Brain microvascular endothelial cell (primary cell): ENCODE measurements at regions not wholly inside any gene's neighbourhood (a gene's known extent, or its start where the extent isn't known, plus 50 kb on each side); places are given as distances from the start of the nearest gene placed in this dataset.

Source experiments
- DNase-seq: peaks from one replicate; pipeline ENCODE4 v3.0.0-alpha.2; 2020
- H3K27ac ChIP-seq: fragments of 250-450 bp; sonication (Bioruptor Pico); 2 replicates; pipeline ENCODE4 v1.5.1; 2020; ENCODE audit warnings: mild to moderate bottlenecking, moderate library complexity
- H3K27me3 ChIP-seq: fragments of 250-450 bp; sonication (Bioruptor Pico); replicated peaks from 2 replicates; pipeline ENCODE4 v1.5.1; 2020; ENCODE audit warnings: mild to moderate bottlenecking
- H3K36me3 ChIP-seq: fragments of 250-450 bp; sonication (Bioruptor Pico); replicated peaks from 2 replicates; pipeline ENCODE4 v1.5.1; 2020; ENCODE audit warnings: mild to moderate bottlenecking
- H3K4me3 ChIP-seq: 2 replicates; pipeline ENCODE4 v1.5.1; 2011; ENCODE audit warnings: low read depth, mild to moderate bottlenecking, control low read depth, low read length, moderate library complexity
- CTCF ChIP-seq: IDR thresholded peaks from 2 replicates; pipeline ENCODE4 v1.5.1; 2011; ENCODE audit warnings: low read depth, mild to moderate bottlenecking, moderate library complexity, low read length, control low read depth, inconsistent platforms; ENCODE audit errors: missing control alignments
- in situ Hi-C: cut with HindIII; loops from 2 replicates; pipeline ENCODE4 v1.10.0; 2017; ENCODE audit warnings: low sequenced_read_pairs, low pct_ligation_motif_present

- Histone ChIP-seq H3K4me3 (no peak overlapping the region), H3K27me3 (no peaks in the 10 kb centered on the region), H3K27ac (no peak overlapping the region), H3K36me3 (no peaks in the 10 kb centered on the region)
- in situ Hi-C loops, result no loop called here
- TF ChIP-seq CTCF, result no peak
- DNase-seq, result no peak
Measured at GRCh38 chr2:37425408-37425807, 81.0 kb downstream of the QPCT start.

- no peak overlapping the region for H3K4me3 ChIP-seq
- TF ChIP-seq CTCF, result no peak
- in situ Hi-C loops, result no loop called here
- no peak overlapping the region for H3K27ac ChIP-seq
- DNase-seq, result no peak
- H3K36me3 ChIP-seq, result no peaks in the 10 kb centered on the region
- H3K27me3 ChIP-seq, result no peaks in the 10 kb centered on the region
Measured at GRCh38 chr2:37427241-37427640, 82.8 kb downstream of the QPCT start.

- no peak overlapping the region for H3K4me3 ChIP-seq
- H3K27me3 ChIP-seq, result no peaks in the 10 kb centered on the region
- DNase-seq, result no peak
- TF ChIP-seq CTCF, result no peak
- in situ Hi-C loops, result no loop called here
- no peaks in the 10 kb centered on the region for H3K36me3 ChIP-seq
- H3K27ac ChIP-seq, result no peak overlapping the region
Measured at GRCh38 chr2:37436323-37436722, 91.9 kb downstream of the QPCT start.

- Histone ChIP-seq H3K27ac (no peak overlapping the region), H3K36me3 (no peaks in the 10 kb centered on the region), H3K27me3 (no peaks in the 10 kb centered on the region), H3K4me3 (no peak overlapping the region)
- TF ChIP-seq CTCF, result no peak
- no peak for DNase-seq
- in situ Hi-C loops, result no loop called here
Measured at GRCh38 chr2:37439131-37439642, 94.8 kb downstream of the QPCT start.

GRCh38 chr2:37441055-37441454 is 96.6 kb downstream of the QPCT start:
- TF ChIP-seq CTCF, result no peak

GRCh38 chr2:37443082-37443481 is 98.7 kb downstream of the QPCT start:
- in situ Hi-C loops, result no loop called here
- no peaks in the 10 kb centered on the region for H3K27me3 ChIP-seq
- no peak for TF ChIP-seq CTCF
- no peak overlapping the region for H3K4me3 ChIP-seq
- DNase-seq, result no peak
- no peak overlapping the region for H3K27ac ChIP-seq
- no peaks in the 10 kb centered on the region for H3K36me3 ChIP-seq

More at GRCh38 chr2:37441055-37441454, 96.6 kb downstream of the QPCT start:
- no peak for DNase-seq
- in situ Hi-C loops, result no loop called here
- H3K27me3 ChIP-seq, result no peaks in the 10 kb centered on the region
- H3K27ac ChIP-seq, result no peak overlapping the region
- no peaks in the 10 kb centered on the region for H3K36me3 ChIP-seq
- no peak overlapping the region for H3K4me3 ChIP-seq
